HFF-Myc (cell line): ENCODE measurements at regions not wholly inside any gene's neighbourhood (a gene's known extent, or its start where the extent isn't known, plus 50 kb on each side); places are given as distances from the start of the nearest gene placed in this dataset.

Source experiments
- DNase-seq: peaks from one replicate; pipeline ENCODE4 v3.0.0-alpha.2; 2011; ENCODE audit warnings: low read depth; ENCODE audit errors: extremely low read depth
- H3K4me3 ChIP-seq: replicated peaks from 2 replicates; pipeline ENCODE4 v1.5.1; 2011; ENCODE audit warnings: low read depth, mild to moderate bottlenecking, control low read depth, low read length
- CTCF ChIP-seq: IDR thresholded peaks from 2 replicates; pipeline ENCODE4 v1.5.1; 2012; ENCODE audit warnings: mild to moderate bottlenecking, low read depth, low read length, control low read depth; ENCODE audit errors: missing control alignments

GRCh38 chrX:77143907-77144306, 303.3 kb upstream of the FGF16 start:
- H3K4me3 ChIP-seq = no peak overlapping the region
- no peak for DNase-seq
- TF ChIP-seq CTCF = no peak

- TF ChIP-seq CTCF = peak; percentile 18
- no peak for DNase-seq
Measured at GRCh38 chrX:77160301-77160700, 286.9 kb upstream of the FGF16 start.

GRCh38 chrX:77162777-77163176, 284.4 kb upstream of the FGF16 start:
- no peak for TF ChIP-seq CTCF
- no peak for DNase-seq
- no peak overlapping the region for H3K4me3 ChIP-seq

More at GRCh38 chrX:77160301-77160700, 286.9 kb upstream of the FGF16 start:
- H3K4me3 ChIP-seq = no peak overlapping the region

- DNase-seq = no peak
- H3K4me3 ChIP-seq = no peak overlapping the region
- TF ChIP-seq CTCF = no peak
Measured at GRCh38 chrX:77167993-77168392, 279.2 kb upstream of the FGF16 start.

- TF ChIP-seq CTCF = no peak
- no peak overlapping the region for H3K4me3 ChIP-seq
- DNase-seq = no peak
Measured at GRCh38 chrX:77174680-77175519, 272.3 kb upstream of the FGF16 start.

GRCh38 chrX:77200663-77201062, 246.5 kb upstream of the FGF16 start:
- H3K4me3 ChIP-seq = no peak overlapping the region
- no peak for TF ChIP-seq CTCF
- DNase-seq = no peak

- DNase-seq = no peak
- TF ChIP-seq CTCF = no peak
- H3K4me3 ChIP-seq = no peak overlapping the region
Measured at GRCh38 chrX:77223046-77223445, 224.1 kb upstream of the FGF16 start.
